K562 (cell line): ENCODE measurements at regions not wholly inside any gene's neighbourhood (a gene's known extent, or its start where the extent isn't known, plus 50 kb on each side); places are given as distances from the start of the nearest gene placed in this dataset.

Experiments
- ATAC-seq: fragments of 200-7000 bp; cut with Tn5 transposase; 3 replicates; pipeline ENCODE4 v1.9.1; 2020; ENCODE audit warnings: moderate library complexity
- BruUV-seq: library from RNA; stranded (reverse); fragments of 400-500 nt; replicated peaks from 2 replicates; lab custom pipeline; 2021; lab: Mats Ljungman, UMichigan
- CTCF ChIA-PET: fragments of 300-600 bp; formaldehyde crosslinking; extraction: SDS; loops from one replicate; lab custom pipeline; 2021; ENCODE audit warnings: low intra/inter-chr PET ratio; lab: Yijun Ruan, JAX
- POLR2A ChIA-PET: fragments of 300-600, 350-650 bp; sonication (Branson Sonifier 250); formaldehyde crosslinking; extraction: SDS; loops from one replicate; lab custom pipeline; 2021; ENCODE audit warnings: antibody characterized with exemption, inconsistent platforms; lab: Yijun Ruan, JAX
- DNase-seq, 4 experiments: peaks; one replicate each; pipeline versions ENCODE4 v3.0.0 to v3.0.0-alpha.2; 2011 to 2018; ENCODE audit warnings: low spot score in 3 of 4, mixed read lengths in 3 of 4; ENCODE audit errors: extremely low read depth in 1 of 4
- FAIRE-seq: peaks from 2 replicates; lab custom pipeline; 2011; peaks lifted over from hg19 to GRCh38; lab: Jason Lieb, UNC
- H2AFZ ChIP-seq: 2 replicates; pipeline ENCODE4 v1.6.0; 2011; ENCODE audit warnings: low read depth, low read length, control low read depth, inconsistent platforms
- H3K27ac ChIP-seq: fragments of 200-600 bp; 3 replicates; pipeline ENCODE4 v1.8.0; 2011; ENCODE audit warnings: low read depth, mild to moderate bottlenecking, control low read depth, inconsistent platforms, low read length, moderate library complexity, mixed read lengths; ENCODE audit errors: extremely low read depth
- H3K27me3 ChIP-seq, 2 experiments: fragments of 300-600 bp in 1 of 2; 2 replicates in 1 of 2; 3 replicates in 1 of 2; pipeline versions ENCODE4 v1.6.0 to v1.8.0; 2011; ENCODE audit warnings: inconsistent platforms in 2 of 2, low read length in 2 of 2, mild to moderate bottlenecking in 1 of 2, mixed read lengths in 1 of 2, moderate library complexity in 1 of 2; ENCODE audit not compliant: control insufficient read depth in 2 of 2, insufficient read depth in 2 of 2
- H3K36me3 ChIP-seq: fragments of 300-600 bp; 3 replicates; pipeline ENCODE4 v1.8.0; 2011; ENCODE audit warnings: mild to moderate bottlenecking, low read length, inconsistent platforms; ENCODE audit not compliant: control insufficient read depth, insufficient read depth
- H3K4me1 ChIP-seq, 2 experiments: fragments of 200-600 bp in 1 of 2; replicated peaks in 1 of 2; 2 replicates in 1 of 2; 3 replicates in 1 of 2; pipeline versions ENCODE4 v1.5.1 to v1.8.0; 2011; ENCODE audit warnings: inconsistent platforms in 2 of 2, low read length in 2 of 2, mild to moderate bottlenecking in 1 of 2, mixed read lengths in 1 of 2, moderate library complexity in 1 of 2; ENCODE audit not compliant: control insufficient read depth in 2 of 2, insufficient read depth in 2 of 2
- H3K4me2 ChIP-seq: 2 replicates; pipeline ENCODE4 v1.6.1; 2011; ENCODE audit warnings: low read length, control low read depth, inconsistent platforms, mixed read lengths; ENCODE audit not compliant: insufficient read depth
- H3K4me3 ChIP-seq: fragments of 200-600 bp; sonication (generic), shearing (Covaris generic); 2 replicates; pipeline ENCODE4 v1.5.1; 2016; ENCODE audit warnings: control low read depth, inconsistent platforms
- H3K79me2 ChIP-seq: fragments of 200-600 bp; 3 replicates; pipeline ENCODE4 v1.8.0; 2011; ENCODE audit warnings: low read length, inconsistent platforms; ENCODE audit not compliant: control insufficient read depth, insufficient read depth
- H3K9ac ChIP-seq, 2 experiments: 2 replicates each; pipeline versions ENCODE4 v1.6.0 to v1.6.1; 2011; ENCODE audit warnings: low read depth in 2 of 2, low read length in 2 of 2, control low read depth in 1 of 2, inconsistent platforms in 1 of 2, mild to moderate bottlenecking in 1 of 2, mixed read lengths in 1 of 2; ENCODE audit not compliant: insufficient read depth in 1 of 2
- H3K9me1 ChIP-seq: one replicate; pipeline ENCODE4 v1.6.0; 2011; ENCODE audit warnings: inconsistent platforms, mild to moderate bottlenecking, low read length, moderate library complexity; ENCODE audit not compliant: control insufficient read depth, insufficient read depth
- H3K9me3 ChIP-seq: replicated peaks from 2 replicates; pipeline ENCODE4 v1.5.1; 2011; ENCODE audit warnings: low read depth, low read length, inconsistent platforms; ENCODE audit not compliant: control insufficient read depth, insufficient read depth
- H4K20me1 ChIP-seq: replicated peaks from 2 replicates; pipeline ENCODE4 v1.6.1; 2011; ENCODE audit warnings: low read length, inconsistent platforms, mixed read lengths; ENCODE audit not compliant: control insufficient read depth, insufficient read depth
- AFF4 ChIP-seq: sonication (generic); formaldehyde crosslinking; IDR thresholded peaks from 2 replicates; pipeline ENCODE4 v1.8.0; 2023; ENCODE audit warnings: mild to moderate bottlenecking, missing genetic modification reagents
- ARID3A ChIP-seq: IDR thresholded peaks from 2 replicates; pipeline ENCODE4 v1.6.1; 2012; ENCODE audit warnings: low read depth, low read length, improper control_type of control experiment, borderline replicate concordance
- BRF1 ChIP-seq: IDR thresholded peaks from 3 replicates; pipeline ENCODE4 v1.6.1; 2011; ENCODE audit warnings: borderline replicate concordance, mild to moderate bottlenecking; ENCODE audit not compliant: insufficient read length; ENCODE audit errors: extremely low read depth
- CC2D1A ChIP-seq: fragments of 450-650 bp; IDR thresholded peaks from 2 replicates; pipeline ENCODE4 v1.6.1; 2017; ENCODE audit warnings: mild to moderate bottlenecking
- DEAF1 ChIP-seq: fragments of 450-650 bp; formaldehyde crosslinking; IDR thresholded peaks from 2 replicates; pipeline ENCODE4 v1.4.0; 2020; ENCODE audit warnings: mild to moderate bottlenecking, moderate library complexity
- ELF1 ChIP-seq: fragments of 200-800 bp; sonication (Bioruptor generic); IDR thresholded peaks from 2 replicates; pipeline ENCODE4 v1.6.1; 2016; ENCODE audit warnings: missing genetic modification characterization, missing compliant biosample characterization
- IRF2 ChIP-seq: sonication (generic); formaldehyde crosslinking; IDR thresholded peaks from 2 replicates; pipeline ENCODE4 v1.8.1; 2022; ENCODE audit warnings: mild to moderate bottlenecking, missing genetic modification reagents
- RB1 ChIP-seq: fragments of 450-650 bp; IDR thresholded peaks from 2 replicates; pipeline ENCODE4 v1.6.1; 2017; ENCODE audit warnings: low read depth, mild to moderate bottlenecking
- SNIP1 ChIP-seq: fragments of 450-650 bp; IDR thresholded peaks from 2 replicates; pipeline ENCODE4 v1.7.1; 2017; ENCODE audit warnings: low read depth, mild to moderate bottlenecking
- ZBTB17 ChIP-seq: fragments of 450-650 bp; formaldehyde crosslinking; IDR thresholded peaks from 2 replicates; pipeline ENCODE4 v1.4.0; 2020; ENCODE audit warnings: mild to moderate bottlenecking
- ZNF384 ChIP-seq: IDR thresholded peaks from 2 replicates; pipeline ENCODE4 v1.6.1; 2012; ENCODE audit warnings: low read depth, low read length, improper control_type of control experiment
- ZNF696 ChIP-seq: fragments of 250-450 bp; sonication (Bioruptor Pico); conservative IDR thresholded peaks from 2 replicates; pipeline ENCODE4 v1.4.0; 2020; ENCODE audit warnings: mild to moderate bottlenecking, moderate library complexity
- WGBS: fragments of 100-300 bp; shearing (Covaris generic); methylation state at CpG from one replicate; pipeline ENCODE4 v1.1.6; 2016; ENCODE audit warnings: low coverage, mixed read lengths; ENCODE audit not compliant: insufficient coverage; ENCODE audit errors: missing lambda C conversion rate; 5-methylcytosine and 5-hydroxymethylcytosine counted together
- in situ Hi-C: fragments of 300-500 bp; cut with MboI; formaldehyde crosslinking; loops from 4 replicates; pipeline ENCODE4 v1.15.0; 2018; ENCODE audit warnings: inconsistent platforms, mixed read lengths
- intact Hi-C: fragments of 100-400 bp; cut with micrococcal nuclease; formaldehyde crosslinking; loops from 2 replicates; pipeline ENCODE4 v1.14.2; 2022
- TF ChIP-seq, protein P1 (sequence below): fragments of 150-350 bp; conservative IDR thresholded peaks from 2 replicates; pipeline ENCODE4 v1.6.1; 2014; ENCODE audit warnings: low read length

GRCh38 chr1:118488787-118489186 is 303.8 kb upstream of the SPAG17 start:
- Histone ChIP-seq H3K9me1 (no peaks in the 10 kb centered on the region), H2AFZ (no peak overlapping the region), H3K9me3 (no peaks in the 10 kb centered on the region; the same call in 1 of the 2 replicates), H3K4me1 (no peaks in the 10 kb centered on the region), H4K20me1 (no peaks in the 10 kb centered on the region), H3K27me3 (no peaks in the 10 kb centered on the region), H3K36me3 (no peaks in the 10 kb centered on the region), H3K9ac (no peak overlapping the region), H3K4me2 (no peak overlapping the region), H3K4me3 (no peak overlapping the region), H3K27ac (no peak overlapping the region), H3K79me2 (no peaks in the 10 kb centered on the region)
- FAIRE-seq (no peak), DNase-seq (no peak), ATAC-seq (no peak)
- in situ Hi-C loops (no loop called here), intact Hi-C loops (no loop called here)
- 2% methylated on average over 3 of the region's 3 CpGs for WGBS
- BruUV-seq, result no TSS peak
- ChIA-PET POLR2A (no interaction called here), CTCF (no interaction called here)
- TF ChIP-seq ZBTB17, result no peak
- TF ChIP-seq ARID3A, result no peak
- TF ChIP-seq, protein P1, sequence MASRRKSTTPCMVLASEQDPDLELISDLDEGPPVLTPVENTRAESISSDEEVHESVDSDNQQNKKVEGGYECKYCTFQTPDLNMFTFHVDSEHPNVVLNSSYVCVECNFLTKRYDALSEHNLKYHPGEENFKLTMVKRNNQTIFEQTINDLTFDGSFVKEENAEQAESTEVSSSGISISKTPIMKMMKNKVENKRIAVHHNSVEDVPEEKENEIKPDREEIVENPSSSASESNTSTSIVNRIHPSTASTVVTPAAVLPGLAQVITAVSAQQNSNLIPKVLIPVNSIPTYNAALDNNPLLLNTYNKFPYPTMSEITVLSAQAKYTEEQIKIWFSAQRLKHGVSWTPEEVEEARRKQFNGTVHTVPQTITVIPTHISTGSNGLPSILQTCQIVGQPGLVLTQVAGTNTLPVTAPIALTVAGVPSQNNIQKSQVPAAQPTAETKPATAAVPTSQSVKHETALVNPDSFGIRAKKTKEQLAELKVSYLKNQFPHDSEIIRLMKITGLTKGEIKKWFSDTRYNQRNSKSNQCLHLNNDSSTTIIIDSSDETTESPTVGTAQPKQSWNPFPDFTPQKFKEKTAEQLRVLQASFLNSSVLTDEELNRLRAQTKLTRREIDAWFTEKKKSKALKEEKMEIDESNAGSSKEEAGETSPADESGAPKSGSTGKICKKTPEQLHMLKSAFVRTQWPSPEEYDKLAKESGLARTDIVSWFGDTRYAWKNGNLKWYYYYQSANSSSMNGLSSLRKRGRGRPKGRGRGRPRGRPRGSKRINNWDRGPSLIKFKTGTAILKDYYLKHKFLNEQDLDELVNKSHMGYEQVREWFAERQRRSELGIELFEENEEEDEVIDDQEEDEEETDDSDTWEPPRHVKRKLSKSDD, result no peak
- no peak for TF ChIP-seq ELF1 (tag)
- no peak for TF ChIP-seq IRF2 (CRISPR knock-in tag)
- no peak for TF ChIP-seq CC2D1A
- TF ChIP-seq DEAF1, result no peak
- no peak for TF ChIP-seq RB1
- TF ChIP-seq SNIP1, result no peak
- no peak for TF ChIP-seq BRF1
- TF ChIP-seq AFF4, result no peak
- no peak for TF ChIP-seq ZNF384
- no peak for TF ChIP-seq ZNF696 (CRISPR knock-in tag)
